SK-N-MC (cell line): ENCODE measurements at regions not wholly inside any gene's neighbourhood (a gene's known extent, or its start where the extent isn't known, plus 50 kb on each side); places are given as distances from the start of the nearest gene placed in this dataset.

ENCODE experiments used
- EZH2 ChIP-seq: fragments of 200-600 bp; sonication (generic); IDR thresholded peaks from one replicate; pipeline ENCODE4 v1.6.1; 2017; ENCODE audit warnings: antibody characterized with exemption
- POLR2AphosphoS5 ChIP-seq: IDR thresholded peaks from 2 replicates; pipeline ENCODE4 v1.6.1; 2012; ENCODE audit warnings: mild to moderate bottlenecking, low read depth, low read length, borderline replicate concordance

GRCh38 chr19:29131456-29131855 lies 81.5 kb downstream of the UQCRFS1 start:
- TF ChIP-seq EZH2 (no peak), POLR2AphosphoS5 (no peak)
